Endothelial cell (in vitro differentiated cells): ENCODE measurements at regions not wholly inside any gene's neighbourhood (a gene's known extent, or its start where the extent isn't known, plus 50 kb on each side); places are given as distances from the start of the nearest gene placed in this dataset.

Experiments
- DNase-seq: peaks from one replicate; pipeline ENCODE4 v3.0.0; 2021; ENCODE audit warnings: low spot score
- H3K27ac Mint-ChIP-seq: one replicate; pipeline ENCODE4 v1.8.0; 2021; ENCODE audit warnings: mixed read lengths, inconsistent platforms; ENCODE audit not compliant: unreplicated experiment
- H3K27me3 Mint-ChIP-seq: one replicate; pipeline ENCODE4 v1.8.0; 2021; ENCODE audit warnings: mild to moderate bottlenecking, moderate library complexity, mixed read lengths, inconsistent platforms; ENCODE audit not compliant: unreplicated experiment
- H3K36me3 Mint-ChIP-seq: one replicate; pipeline ENCODE4 v1.8.0; 2021; ENCODE audit warnings: mild to moderate bottlenecking, low read depth, mixed read lengths, inconsistent platforms; ENCODE audit not compliant: unreplicated experiment
- H3K4me1 Mint-ChIP-seq: one replicate; pipeline ENCODE4 v1.8.0; 2021; ENCODE audit warnings: mild to moderate bottlenecking, mixed read lengths, inconsistent platforms; ENCODE audit not compliant: unreplicated experiment
- H3K4me3 Mint-ChIP-seq: one replicate; pipeline ENCODE4 v1.8.0; 2021; ENCODE audit warnings: mild to moderate bottlenecking, mixed read lengths, inconsistent platforms; ENCODE audit not compliant: unreplicated experiment
- H3K9me3 Mint-ChIP-seq: one replicate; pipeline ENCODE4 v1.8.0; 2021; ENCODE audit warnings: mixed read lengths, inconsistent platforms; ENCODE audit not compliant: unreplicated experiment
- CTCF ChIP-seq: fragments of 200-600 bp; sonication (generic); IDR thresholded peaks from one replicate; pipeline ENCODE4 v1.5.0; 2021; ENCODE audit warnings: antibody characterized with exemption; ENCODE audit not compliant: unreplicated experiment

DNA sequence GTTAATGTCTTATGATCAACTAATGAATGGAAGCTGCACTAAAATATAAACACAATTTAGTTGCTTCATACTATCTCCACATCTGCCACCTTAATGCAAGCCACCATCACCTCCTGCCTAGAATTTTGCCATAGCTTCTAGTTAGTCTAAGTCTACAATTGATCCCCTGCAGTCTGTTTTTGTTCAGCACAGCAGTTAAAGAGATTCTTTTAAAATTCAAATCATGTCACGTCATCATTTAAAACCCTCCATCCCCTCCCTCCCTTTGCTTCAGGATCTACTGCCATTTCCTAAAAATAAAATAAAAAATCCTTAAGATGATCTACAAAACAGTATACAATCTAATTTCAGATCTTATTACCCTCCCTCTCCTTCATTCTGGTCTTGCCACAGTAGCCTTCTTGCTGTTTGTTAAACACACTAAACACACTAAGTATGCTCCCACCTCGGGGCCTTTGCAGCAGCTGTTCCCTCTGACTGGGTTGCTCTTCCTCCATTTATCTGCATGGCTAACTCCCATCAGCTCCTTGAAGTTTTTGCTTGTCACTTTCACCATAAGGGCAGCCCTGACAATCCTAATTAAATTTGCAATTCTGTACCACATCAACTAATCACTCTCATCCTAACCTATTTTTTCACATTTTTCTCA lies 97.0 kb upstream of the FOXP2 start:
- no peaks in the 10 kb centered on the region for H3K36me3 Mint-ChIP-seq
- H3K27me3 Mint-ChIP-seq, result peaks cover 2% of the 10 kb centered on the region
- H3K4me1 Mint-ChIP-seq, result peaks cover 5% of the 10 kb centered on the region
- H3K9me3 Mint-ChIP-seq, result no peaks in the 10 kb centered on the region
- H3K27ac Mint-ChIP-seq, result no peak overlapping the region
- DNase-seq, result no peak
- H3K4me3 Mint-ChIP-seq, result no peak overlapping the region
- no peak for TF ChIP-seq CTCF

GRCh38 chr7:114312649-114313048 lies 102.0 kb upstream of the FOXP2 start:
- Mint-ChIP-seq H3K27ac (no peak overlapping the region), H3K36me3 (no peaks in the 10 kb centered on the region), H3K4me1 (peaks cover 5% of the 10 kb centered on the region), H3K27me3 (peaks cover 1% of the 10 kb centered on the region), H3K4me3 (no peak overlapping the region), H3K9me3 (no peaks in the 10 kb centered on the region)
- DNase-seq, result no peak
- no peak for TF ChIP-seq CTCF

- no peak for DNase-seq
- H3K27ac Mint-ChIP-seq, result no peak overlapping the region
- TF ChIP-seq CTCF, result no peak
Measured at GRCh38 chr7:114310345-114311110, 104.1 kb upstream of the FOXP2 start.

DNA sequence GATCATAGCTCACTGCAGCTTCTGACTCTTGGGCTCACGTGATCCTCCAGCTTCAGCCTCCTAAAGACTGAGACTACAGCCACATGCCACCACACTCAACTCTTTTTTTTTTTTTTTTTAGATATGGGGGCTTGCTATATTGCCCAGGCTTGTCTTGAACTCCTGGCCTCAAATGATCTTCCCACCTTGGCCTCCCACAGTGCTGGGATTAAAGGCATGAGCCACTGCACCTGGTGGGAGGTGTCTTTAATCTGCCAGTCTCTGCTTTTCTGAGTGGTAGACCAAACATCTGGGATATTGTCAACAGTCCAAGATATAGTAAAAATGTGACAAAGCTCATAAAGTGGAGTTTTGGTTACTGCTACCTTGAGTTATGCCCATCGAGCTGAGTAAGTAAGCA lies 104.9 kb upstream of the FOXP2 start:
- no peak for TF ChIP-seq CTCF
- Mint-ChIP-seq H3K4me1 (no peaks in the 10 kb centered on the region), H3K27me3 (peaks cover 1% of the 10 kb centered on the region), H3K36me3 (no peaks in the 10 kb centered on the region), H3K9me3 (no peaks in the 10 kb centered on the region), H3K4me3 (no peak overlapping the region), H3K27ac (no peak overlapping the region)
- no peak for DNase-seq

More at GRCh38 chr7:114310345-114311110, 104.1 kb upstream of the FOXP2 start:
- Mint-ChIP-seq H3K9me3 (no peaks in the 10 kb centered on the region), H3K27me3 (peaks cover 1% of the 10 kb centered on the region), H3K4me1 (peaks cover 2% of the 10 kb centered on the region), H3K36me3 (no peaks in the 10 kb centered on the region), H3K4me3 (no peak overlapping the region)

DNA sequence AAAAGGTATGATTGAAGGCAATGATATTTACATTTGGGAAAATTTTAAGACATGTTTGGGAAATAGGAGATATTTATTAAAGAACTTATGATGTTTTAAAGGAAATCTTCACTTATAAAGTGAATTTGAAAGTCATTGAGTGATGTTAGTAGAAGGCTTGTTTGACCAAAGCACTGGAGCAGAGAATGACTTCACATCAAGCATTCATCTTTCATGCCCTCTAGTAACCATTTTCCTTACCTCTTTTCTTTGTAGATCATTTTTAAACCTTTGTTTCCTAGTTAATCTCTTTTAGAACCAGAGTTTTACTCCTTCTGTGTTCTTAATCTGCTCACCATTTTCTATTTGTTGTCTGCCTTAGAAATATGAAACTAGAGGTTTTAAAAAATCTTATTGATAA lies 111.3 kb upstream of the FOXP2 start:
- no peak overlapping the region for H3K4me3 Mint-ChIP-seq
- no peaks in the 10 kb centered on the region for H3K36me3 Mint-ChIP-seq
- no peaks in the 10 kb centered on the region for H3K9me3 Mint-ChIP-seq
- no peak for TF ChIP-seq CTCF
- DNase-seq, result no peak
- no peaks in the 10 kb centered on the region for H3K4me1 Mint-ChIP-seq
- no peaks in the 10 kb centered on the region for H3K27me3 Mint-ChIP-seq
- no peak overlapping the region for H3K27ac Mint-ChIP-seq
